ENCODE measurements at regions not wholly inside any gene's neighbourhood (a gene's known extent, or its start where the extent isn't known, plus 50 kb on each side); places are given as distances from the start of the nearest gene placed in this dataset.
A peak's percentile ranks its signal among the peaks of the same experiment; 100 is the strongest.

DNA sequence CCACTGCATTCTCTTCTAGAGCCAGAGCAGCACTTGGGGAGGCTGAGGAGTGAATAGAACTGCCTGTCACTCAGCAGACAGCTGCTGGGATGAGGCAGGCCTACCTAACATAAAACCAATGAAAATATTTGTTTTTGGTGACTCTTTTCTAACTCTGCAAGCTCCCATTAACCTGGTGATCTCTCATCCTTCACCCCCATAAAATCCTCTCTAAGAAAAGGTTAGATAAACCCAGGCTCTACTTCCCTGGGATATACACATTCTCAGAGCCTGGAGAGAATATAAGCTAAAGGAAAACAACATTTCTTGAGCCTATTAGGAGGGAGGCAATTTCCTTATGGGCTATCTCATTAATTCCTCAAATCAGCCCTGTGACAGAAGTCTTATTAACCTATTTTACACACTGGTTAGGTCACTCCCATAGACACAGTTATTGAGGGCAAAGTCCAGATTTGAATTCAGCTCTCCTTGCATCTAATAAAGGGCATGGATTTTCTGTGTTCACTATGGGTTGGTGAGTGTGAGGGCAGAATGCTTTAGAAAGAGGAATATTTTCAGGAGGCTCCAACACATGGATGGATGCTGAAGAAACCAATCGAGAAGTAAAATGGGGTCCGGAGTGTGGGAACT lies 492.9 kb downstream of the CCDC171 start:
- intact Hi-C loops (cut with DNase I, micrococcal nuclease), result no loop called here
- no peak overlapping the region for H3K4me3 ChIP-seq
- TF ChIP-seq, protein P1, sequence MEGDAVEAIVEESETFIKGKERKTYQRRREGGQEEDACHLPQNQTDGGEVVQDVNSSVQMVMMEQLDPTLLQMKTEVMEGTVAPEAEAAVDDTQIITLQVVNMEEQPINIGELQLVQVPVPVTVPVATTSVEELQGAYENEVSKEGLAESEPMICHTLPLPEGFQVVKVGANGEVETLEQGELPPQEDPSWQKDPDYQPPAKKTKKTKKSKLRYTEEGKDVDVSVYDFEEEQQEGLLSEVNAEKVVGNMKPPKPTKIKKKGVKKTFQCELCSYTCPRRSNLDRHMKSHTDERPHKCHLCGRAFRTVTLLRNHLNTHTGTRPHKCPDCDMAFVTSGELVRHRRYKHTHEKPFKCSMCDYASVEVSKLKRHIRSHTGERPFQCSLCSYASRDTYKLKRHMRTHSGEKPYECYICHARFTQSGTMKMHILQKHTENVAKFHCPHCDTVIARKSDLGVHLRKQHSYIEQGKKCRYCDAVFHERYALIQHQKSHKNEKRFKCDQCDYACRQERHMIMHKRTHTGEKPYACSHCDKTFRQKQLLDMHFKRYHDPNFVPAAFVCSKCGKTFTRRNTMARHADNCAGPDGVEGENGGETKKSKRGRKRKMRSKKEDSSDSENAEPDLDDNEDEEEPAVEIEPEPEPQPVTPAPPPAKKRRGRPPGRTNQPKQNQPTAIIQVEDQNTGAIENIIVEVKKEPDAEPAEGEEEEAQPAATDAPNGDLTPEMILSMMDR (IDR thresholded peaks at IDR 0.05), result no peak
- ATAC-seq (peak; percentile 23), DNase-seq (no peak)
- no peaks in the 10 kb centered on the region for H3K4me1 ChIP-seq (ENCODE audit: low read depth)
- no peaks in the 10 kb centered on the region for H3K36me3 ChIP-seq (ENCODE audit: low read depth)
- H3K9me3 ChIP-seq, result no peaks in the 10 kb centered on the region

DNA sequence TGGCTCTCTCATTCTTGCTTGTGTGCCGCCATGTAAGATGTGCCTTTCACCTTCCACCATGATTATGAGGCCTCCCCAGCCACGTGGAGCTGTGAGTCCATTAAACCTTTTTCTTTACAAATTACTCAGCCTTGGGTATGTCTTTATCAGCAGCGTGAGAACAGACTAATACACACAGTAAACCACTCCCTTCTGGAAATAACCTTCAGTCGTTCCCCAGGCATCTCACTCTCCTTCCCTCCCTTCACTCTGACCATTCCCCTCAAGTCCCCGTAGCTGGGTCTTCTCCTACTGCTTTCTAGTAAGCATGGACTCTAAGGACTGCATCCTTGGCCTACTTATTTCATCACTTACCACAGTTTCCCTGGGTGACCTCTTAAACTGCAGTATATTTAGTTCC lies 493.9 kb downstream of the CCDC171 start:
- intact Hi-C loops (cut with DNase I, micrococcal nuclease), result no loop called here
- TF ChIP-seq, protein P1 (IDR thresholded peaks at IDR 0.05), result no peak
- no peaks in the 10 kb centered on the region for H3K9me3 ChIP-seq
- ATAC-seq, result no peak
- no peak overlapping the region for H3K4me3 ChIP-seq
- no peak for DNase-seq
- H3K4me1 ChIP-seq (ENCODE audit: low read depth), result no peaks in the 10 kb centered on the region
- no peaks in the 10 kb centered on the region for H3K36me3 ChIP-seq (ENCODE audit: low read depth)

DNA sequence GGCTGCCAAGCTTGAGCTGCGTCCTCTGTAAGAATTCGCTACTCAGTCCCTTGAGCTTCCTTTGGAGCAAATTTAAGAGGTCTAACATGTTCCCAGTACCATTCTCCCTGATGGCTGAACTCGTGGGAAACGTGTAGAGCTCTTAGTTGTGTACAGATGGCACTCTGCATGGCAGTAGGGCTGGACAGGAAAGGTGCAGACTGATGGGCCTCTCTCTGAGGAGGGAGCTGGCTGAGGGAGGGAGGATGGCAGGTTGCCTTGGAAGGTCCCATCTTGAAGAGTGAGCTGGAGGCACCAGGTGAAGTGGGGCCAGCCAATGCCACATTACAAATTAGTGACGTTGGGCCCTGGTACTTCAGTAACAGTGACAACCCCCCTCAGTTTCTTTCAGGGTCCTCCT lies 495.3 kb downstream of the CCDC171 start:
- TF ChIP-seq, protein P1 (IDR thresholded peaks at IDR 0.05), result no peak
- DNase-seq, result no peak
- intact Hi-C loops (cut with DNase I, micrococcal nuclease), result no loop called here
- Histone ChIP-seq H3K36me3 (ENCODE audit: low read depth) (no peaks in the 10 kb centered on the region), H3K4me3 (no peak overlapping the region), H3K9me3 (no peaks in the 10 kb centered on the region), H3K4me1 (ENCODE audit: low read depth) (no peaks in the 10 kb centered on the region)
- no peak for ATAC-seq

DNA sequence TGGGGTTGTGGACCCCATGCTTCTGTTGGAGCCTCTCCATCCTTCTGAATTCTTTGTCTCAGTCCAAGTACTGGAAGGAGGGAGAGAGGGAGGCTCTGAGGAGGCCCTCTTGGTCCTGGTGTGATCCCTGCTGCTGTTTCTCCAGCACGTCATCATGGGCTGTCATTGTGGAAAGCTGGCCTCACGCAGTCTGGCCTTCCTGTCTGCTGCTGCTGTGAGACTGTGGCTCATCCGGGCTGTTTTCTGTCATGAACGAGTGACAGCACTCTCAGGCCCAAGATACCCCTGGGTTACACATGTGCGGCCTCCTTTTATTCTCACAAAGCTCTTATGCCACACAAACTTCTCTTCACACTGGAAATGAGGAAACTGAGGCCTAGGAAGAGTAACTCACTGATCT lies 499.3 kb downstream of the CCDC171 start:
- Histone ChIP-seq H3K4me1 (ENCODE audit: low read depth) (no peaks in the 10 kb centered on the region), H3K36me3 (ENCODE audit: low read depth) (no peaks in the 10 kb centered on the region), H3K9me3 (no peaks in the 10 kb centered on the region), H3K4me3 (no peak overlapping the region)
- no peak for ATAC-seq
- DNase-seq, result no peak
- TF ChIP-seq, protein P1 (IDR thresholded peaks at IDR 0.05), result no peak
- intact Hi-C loops (cut with DNase I, micrococcal nuclease), result no loop called here

DNA sequence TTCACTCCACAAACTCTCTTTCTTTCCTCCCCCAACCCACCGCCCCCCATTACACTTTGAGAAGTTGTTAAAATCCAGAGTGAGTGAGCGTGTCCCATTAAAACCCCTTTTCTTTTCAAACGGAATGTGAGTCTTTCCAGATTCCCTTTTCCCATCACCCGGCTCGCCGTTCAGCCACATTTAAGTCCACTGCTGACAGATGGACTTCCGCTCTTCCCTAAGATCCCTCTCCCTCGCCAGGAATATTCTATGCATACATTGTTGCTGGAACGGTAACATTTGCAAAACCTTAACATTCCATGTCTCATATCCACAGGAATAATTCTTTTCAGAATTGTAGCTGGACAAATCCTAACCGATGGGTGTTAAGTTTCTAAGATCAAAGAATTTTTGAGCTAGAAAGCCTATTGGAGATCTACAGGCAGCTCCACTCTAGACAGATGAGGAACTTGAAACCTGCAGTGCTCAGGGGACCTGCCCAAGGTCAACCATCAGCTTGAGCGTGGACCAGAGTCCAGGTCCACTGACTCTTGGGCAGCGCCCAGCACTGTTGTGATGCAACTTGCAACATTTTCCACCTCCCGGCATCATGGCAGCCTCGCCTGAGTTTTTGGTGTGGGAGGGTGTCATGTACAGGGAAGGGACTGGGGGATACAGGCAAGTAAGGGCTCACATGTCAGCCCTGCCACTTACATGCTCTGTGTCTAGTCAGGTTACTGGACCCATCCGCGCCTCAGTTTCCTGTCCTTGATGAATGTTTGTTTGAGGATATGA lies 500.1 kb downstream of the CCDC171 start:
- Histone ChIP-seq H3K4me1 (ENCODE audit: low read depth) (no peaks in the 10 kb centered on the region), H3K4me3 (no peak overlapping the region), H3K9me3 (no peaks in the 10 kb centered on the region), H3K36me3 (ENCODE audit: low read depth) (no peaks in the 10 kb centered on the region)
- TF ChIP-seq, protein P1 (IDR thresholded peaks at IDR 0.05), result no peak
- intact Hi-C loops (cut with DNase I, micrococcal nuclease), result no loop called here
- no peak for ATAC-seq
- DNase-seq, result no peak

Data from mucosa of descending colon (tissue), 3 donors.